PC-3 (cell line): ENCODE measurements at regions not wholly inside any gene's neighbourhood (a gene's known extent, or its start where the extent isn't known, plus 50 kb on each side); places are given as distances from the start of the nearest gene placed in this dataset.

ENCODE experiments used
- EZH2 ChIP-seq: fragments of 300-600 bp; sonication (generic); IDR thresholded peaks from one replicate; pipeline ENCODE4 v1.6.1; 2017; ENCODE audit warnings: antibody characterized with exemption, mild to moderate bottlenecking, low read length; ENCODE audit not compliant: unreplicated experiment
- TF ChIP-seq, protein P1 (sequence below): fragments of 300-600 bp; sonication (generic); conservative IDR thresholded peaks from 2 replicates; pipeline ENCODE4 v1.5.1; 2017; ENCODE audit warnings: antibody characterized with exemption, low read depth, mild to moderate bottlenecking, low read length

- TF ChIP-seq EZH2: no peak
- TF ChIP-seq, protein P1, sequence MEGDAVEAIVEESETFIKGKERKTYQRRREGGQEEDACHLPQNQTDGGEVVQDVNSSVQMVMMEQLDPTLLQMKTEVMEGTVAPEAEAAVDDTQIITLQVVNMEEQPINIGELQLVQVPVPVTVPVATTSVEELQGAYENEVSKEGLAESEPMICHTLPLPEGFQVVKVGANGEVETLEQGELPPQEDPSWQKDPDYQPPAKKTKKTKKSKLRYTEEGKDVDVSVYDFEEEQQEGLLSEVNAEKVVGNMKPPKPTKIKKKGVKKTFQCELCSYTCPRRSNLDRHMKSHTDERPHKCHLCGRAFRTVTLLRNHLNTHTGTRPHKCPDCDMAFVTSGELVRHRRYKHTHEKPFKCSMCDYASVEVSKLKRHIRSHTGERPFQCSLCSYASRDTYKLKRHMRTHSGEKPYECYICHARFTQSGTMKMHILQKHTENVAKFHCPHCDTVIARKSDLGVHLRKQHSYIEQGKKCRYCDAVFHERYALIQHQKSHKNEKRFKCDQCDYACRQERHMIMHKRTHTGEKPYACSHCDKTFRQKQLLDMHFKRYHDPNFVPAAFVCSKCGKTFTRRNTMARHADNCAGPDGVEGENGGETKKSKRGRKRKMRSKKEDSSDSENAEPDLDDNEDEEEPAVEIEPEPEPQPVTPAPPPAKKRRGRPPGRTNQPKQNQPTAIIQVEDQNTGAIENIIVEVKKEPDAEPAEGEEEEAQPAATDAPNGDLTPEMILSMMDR: no peak
These were observed 167.6 kb downstream of the KCNS3 start for GRCh38 chr2:18046017-18046416.
